PC-3 (cell line): ENCODE measurements at regions not wholly inside any gene's neighbourhood (a gene's known extent, or its start where the extent isn't known, plus 50 kb on each side); places are given as distances from the start of the nearest gene placed in this dataset.

ENCODE experiments used
- EZH2 ChIP-seq: fragments of 300-600 bp; sonication (generic); IDR thresholded peaks from one replicate; pipeline ENCODE4 v1.6.1; 2017; ENCODE audit warnings: antibody characterized with exemption, mild to moderate bottlenecking, low read length; ENCODE audit not compliant: unreplicated experiment
- TF ChIP-seq, protein P1 (sequence below): fragments of 300-600 bp; sonication (generic); conservative IDR thresholded peaks from 2 replicates; pipeline ENCODE4 v1.5.1; 2017; ENCODE audit warnings: antibody characterized with exemption, low read depth, mild to moderate bottlenecking, low read length

DNA sequence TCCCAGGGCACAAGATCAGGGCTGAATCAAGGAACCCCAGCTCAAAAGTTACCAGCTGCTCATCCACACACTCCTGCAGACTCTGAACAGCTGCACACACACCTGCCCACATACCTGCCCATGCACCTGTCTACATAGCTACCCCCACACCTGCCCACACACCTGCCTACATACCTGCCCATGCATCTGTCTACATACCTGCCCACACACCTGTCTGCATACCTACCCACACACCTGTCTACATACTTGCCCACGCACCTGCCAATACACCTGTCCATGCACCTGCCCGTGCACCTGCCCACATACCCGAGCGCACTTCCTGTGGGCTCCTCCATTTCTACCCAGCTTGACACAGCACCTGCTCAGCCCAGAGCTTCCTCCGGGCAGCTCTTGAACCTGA is 122.8 kb upstream of the AGAP1 start:
- TF ChIP-seq, protein P1, sequence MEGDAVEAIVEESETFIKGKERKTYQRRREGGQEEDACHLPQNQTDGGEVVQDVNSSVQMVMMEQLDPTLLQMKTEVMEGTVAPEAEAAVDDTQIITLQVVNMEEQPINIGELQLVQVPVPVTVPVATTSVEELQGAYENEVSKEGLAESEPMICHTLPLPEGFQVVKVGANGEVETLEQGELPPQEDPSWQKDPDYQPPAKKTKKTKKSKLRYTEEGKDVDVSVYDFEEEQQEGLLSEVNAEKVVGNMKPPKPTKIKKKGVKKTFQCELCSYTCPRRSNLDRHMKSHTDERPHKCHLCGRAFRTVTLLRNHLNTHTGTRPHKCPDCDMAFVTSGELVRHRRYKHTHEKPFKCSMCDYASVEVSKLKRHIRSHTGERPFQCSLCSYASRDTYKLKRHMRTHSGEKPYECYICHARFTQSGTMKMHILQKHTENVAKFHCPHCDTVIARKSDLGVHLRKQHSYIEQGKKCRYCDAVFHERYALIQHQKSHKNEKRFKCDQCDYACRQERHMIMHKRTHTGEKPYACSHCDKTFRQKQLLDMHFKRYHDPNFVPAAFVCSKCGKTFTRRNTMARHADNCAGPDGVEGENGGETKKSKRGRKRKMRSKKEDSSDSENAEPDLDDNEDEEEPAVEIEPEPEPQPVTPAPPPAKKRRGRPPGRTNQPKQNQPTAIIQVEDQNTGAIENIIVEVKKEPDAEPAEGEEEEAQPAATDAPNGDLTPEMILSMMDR = no peak
- TF ChIP-seq EZH2 = no peak
